NCI-H2171 treated with DMSO at 0.1 percent for 48 hours (cell line): ENCODE measurements at regions not wholly inside any gene's neighbourhood (a gene's known extent, or its start where the extent isn't known, plus 50 kb on each side); places are given as distances from the start of the nearest gene placed in this dataset.
"Not testable (repeated sequence)": the region's sequence is repeated elsewhere in the genome, so short reads cannot be mapped to it uniquely, and the experiment has no call there.

ENCODE experiments used
- DNase-seq: peaks from one replicate; lab custom pipeline; 2025; lab: John Stamatoyannopoulos, UW

DNA sequence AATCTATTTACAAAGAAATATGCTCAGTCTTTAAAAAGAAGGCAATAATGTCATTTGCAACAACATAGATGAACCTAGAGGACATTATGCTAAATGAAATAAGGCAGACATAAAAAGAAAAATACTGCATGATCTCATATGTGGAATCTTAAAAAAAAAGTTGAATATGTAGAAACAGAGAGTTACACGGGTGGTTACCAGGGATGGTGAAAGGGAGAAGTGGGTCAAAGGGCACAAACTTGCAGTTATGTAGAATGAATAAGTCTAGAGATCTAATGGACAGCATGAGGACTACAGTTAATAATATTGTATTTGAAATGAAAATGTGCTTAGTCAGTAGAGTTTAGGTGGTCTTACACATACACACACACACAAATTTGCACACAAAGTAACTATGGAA, 88.2 kb upstream of the CCDC71L start:
- DNase-seq = no peak

DNA sequence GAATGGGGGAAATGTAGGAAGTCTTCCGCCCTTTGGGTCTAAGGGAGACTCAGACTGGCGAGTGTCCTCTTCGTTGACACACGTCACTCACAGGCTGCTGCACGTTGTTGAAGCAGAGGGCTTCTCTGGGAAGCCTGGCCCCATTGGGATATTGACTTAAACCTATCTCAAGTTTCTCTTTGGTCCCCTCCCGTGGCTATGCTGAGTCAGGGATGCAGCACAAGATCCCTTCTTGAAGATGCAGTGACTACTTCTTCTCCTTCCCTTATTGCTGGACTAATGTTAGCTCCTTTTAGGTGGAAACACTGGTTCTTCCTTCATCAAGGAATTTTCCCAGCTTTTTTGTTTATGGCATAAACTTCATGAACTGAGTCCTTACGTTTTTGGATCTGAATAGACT, 89.8 kb upstream of the CCDC71L start:
- no peak for DNase-seq

DNA sequence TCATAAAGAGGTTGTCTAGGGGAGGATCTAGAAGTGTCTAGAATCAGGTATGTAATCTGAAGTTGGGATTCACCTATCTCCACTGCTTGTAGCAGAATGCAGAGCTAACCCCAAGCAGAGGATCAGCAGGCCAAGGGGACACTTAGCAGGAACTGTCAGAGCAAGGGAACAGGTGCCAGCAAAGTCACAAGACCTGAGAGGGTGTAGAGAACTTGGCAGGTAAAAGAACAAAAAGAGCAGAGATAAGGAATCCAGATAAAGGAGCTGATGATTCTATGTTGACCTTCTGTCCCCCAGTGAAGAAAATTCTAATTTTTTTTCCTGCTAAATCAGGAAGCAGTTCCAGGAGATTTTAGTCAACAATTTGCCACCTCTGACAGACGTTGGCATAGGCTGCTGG, 91.4 kb upstream of the CCDC71L start:
- no peak for DNase-seq

DNA sequence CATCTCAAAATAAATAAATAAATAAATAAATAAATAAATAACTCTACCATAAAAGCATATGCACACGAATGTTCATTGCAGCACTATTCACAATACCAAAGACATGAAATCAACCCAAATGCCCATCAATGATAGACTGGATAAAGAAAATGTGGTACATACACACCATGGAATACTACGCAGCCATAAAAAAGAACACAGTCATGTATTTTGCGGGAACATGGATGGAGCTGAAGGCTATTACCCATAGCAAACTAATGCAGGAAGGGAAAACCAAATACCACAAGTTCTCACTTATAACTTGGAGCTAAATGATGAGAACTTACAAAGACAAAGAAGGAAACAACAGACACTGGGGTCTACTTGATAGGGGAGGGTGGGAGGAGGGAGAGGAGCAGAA, 94.1 kb upstream of the CCDC71L start:
- DNase-seq = not testable (repeated sequence)

DNA sequence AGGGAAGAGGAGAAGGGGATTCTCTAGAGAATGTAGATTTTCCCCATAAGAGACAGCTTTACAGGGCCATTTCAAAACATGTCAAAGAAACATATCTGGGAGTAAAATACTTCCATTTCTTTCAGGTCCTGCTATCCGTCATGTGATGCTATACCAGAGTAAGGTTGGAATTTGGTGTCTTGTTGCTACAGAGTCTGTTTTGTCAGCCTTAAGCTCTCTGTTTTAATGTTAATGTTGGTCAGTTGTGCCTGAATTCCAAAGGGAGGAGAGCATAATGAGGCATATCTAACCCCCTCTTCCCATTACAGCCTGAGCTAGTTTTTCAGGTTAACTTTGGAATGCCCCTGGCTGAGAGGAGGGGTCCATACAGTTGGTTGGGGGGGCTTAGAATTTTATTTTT, 94.7 kb upstream of the CCDC71L start:
- DNase-seq = no peak

DNA sequence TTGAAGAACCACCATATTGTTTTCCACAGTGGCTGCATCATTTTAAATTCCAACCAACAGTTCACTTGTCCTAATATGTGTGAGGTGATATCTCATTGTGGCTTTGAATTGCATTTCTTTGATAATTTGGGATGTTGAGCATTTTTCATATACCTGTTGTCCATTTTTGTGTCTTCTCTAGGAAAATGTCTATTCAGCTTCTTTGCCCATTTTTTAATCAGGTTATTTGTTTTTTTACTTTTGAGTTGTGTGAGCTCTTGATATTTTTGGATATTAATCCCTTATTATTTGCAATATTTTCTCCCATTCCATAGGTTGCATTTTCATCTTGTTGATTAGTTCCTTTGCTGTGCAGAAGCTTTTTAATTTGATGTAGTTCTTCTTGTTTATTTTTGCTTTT, 95.1 kb upstream of the CCDC71L start:
- no peak for DNase-seq

DNA sequence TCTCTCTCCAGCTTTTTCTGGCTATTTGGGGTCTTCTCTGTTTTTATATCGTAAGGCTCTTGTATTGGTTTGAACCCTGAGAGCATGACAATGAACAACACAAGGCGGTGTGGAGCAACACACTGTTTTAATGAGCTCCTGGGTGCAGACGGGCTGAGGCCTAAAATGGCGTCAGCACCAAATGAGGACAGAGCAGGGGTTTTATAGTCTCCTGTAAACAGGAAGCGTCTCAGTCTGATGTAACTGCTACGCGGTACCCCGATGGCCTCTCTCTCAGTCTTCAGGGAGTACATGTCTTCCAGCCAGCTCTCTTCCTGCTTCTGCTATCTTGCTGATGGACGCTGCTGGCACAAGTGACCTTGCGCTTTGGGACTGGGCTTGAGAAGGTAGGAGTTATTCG, 95.9 kb upstream of the CCDC71L start:
- DNase-seq = no peak

DNA sequence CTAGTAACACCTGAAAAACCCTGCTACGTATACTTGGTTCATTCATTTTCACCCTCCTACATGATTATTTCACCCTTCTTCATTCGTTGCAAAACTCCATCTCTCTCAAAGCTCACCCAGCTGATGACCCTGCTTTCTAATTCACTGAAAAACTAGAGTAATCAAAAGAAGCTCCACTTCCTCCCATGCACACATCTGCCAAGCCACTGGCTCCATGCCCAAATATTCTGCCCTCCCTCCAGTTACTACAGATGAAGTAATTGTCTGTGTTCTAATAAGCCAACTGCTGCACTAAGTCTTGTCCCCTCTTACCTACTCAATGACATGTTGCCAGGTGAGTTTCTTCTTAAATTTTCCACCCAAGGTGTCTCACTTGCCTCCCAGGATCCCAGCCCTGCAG, 96.9 kb upstream of the CCDC71L start:
- DNase-seq = peak; percentile 57

DNA sequence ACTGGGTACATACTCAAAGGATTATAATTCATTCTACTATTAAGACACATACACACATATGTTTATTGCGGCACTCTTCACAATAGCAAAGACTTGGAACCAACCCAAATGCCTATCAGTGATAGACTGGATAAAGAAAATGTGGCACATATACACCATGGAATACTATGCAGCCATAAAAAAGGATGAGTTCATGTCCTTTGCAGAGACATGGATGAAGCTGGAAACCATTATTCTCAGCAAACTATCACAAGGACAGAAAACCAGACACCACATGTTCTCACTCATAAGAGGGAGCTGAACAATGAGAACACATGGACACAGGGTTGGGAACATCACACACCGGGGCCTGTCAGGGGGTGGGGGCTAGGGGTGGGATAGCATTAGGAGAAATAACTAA, 101.9 kb upstream of the CCDC71L start:
- not testable (repeated sequence) for DNase-seq

DNA sequence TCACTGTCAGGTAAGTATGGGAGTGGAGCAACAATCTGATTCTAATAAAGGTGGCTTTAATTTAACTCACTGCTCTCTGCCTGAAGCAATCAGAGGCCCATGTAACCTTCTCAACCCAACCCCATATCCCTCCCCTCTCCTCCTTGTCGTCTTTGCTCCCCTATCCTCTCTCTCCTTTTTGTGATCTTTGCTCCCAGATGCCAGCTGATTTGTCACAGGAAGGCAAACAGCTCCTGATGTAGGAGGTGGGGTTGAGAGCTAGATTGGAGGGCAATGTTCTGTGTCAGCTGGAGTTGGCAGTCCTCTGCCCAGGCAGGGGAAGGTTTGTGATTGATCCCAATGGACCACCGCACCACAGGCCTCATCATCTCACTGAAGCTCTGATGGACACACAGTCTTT, 101.4 kb upstream of the PIK3CG start:
- no peak for DNase-seq

DNA sequence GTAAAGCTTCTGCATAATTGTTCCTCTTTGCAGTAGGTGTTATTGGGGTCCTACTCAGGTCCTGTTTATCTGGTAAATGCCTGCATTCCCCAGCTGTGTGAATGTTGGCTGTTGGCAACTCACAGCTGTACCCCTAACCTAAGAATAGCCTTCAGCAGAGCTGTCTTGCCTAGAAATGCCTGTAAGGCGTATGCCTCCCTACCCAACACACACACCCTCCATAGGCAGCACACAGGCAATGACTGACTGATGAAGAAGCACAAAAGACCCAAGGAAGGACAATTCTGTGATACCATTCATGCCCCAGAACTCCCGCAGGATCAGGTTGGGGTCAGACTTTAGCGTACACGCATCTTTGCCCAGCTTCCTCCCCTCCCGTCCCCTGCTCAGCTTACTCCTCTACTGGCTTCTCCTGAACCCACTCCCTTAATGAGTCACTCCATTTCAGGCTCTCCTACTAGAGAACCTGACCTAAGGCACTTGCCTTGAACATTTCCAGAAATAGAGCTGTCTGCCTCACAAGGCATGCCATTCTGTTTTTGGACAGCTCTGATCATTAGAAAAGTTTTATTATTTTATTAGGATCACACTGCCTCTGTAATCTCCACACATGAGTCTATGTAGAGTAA, 99.2 kb upstream of the PIK3CG start:
- DNase-seq = no peak

DNA sequence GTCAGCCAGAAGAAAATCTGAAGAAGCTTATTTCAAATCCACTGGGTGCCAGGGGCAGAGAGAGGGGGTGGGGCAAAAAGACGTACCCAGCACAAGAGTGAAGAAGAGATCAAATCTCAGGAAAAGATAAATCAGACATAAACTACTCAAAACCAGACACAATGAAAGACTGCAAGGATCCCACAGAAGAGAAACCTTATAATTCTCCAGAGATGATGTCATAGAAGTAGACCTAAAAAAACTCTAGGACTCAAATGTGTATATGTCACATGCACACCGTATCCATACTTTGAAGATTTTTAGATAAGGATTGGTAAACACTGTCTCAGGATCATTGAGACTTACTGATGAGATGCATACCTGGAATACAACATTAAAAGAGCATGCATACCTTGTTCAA, 98.5 kb upstream of the PIK3CG start:
- DNase-seq = no peak

DNA sequence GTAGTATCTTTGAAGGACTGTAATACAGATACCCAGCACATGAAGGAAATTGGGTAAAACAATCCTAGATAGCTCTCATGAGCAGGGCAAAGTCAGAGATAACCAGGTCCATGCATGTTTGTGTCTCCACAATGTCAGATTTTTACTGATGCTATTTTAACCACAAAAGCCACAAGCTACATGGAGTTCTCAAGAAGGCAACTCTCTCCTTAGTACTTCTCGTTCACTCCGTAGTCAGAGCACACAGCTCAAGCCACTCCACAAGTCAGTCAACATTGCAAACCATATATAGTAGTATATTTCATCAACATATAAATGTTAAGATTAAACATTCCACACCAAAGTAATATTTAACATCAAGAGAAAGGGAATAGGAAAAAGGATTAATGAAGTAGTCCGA, 98.0 kb upstream of the PIK3CG start:
- DNase-seq = no peak

DNA sequence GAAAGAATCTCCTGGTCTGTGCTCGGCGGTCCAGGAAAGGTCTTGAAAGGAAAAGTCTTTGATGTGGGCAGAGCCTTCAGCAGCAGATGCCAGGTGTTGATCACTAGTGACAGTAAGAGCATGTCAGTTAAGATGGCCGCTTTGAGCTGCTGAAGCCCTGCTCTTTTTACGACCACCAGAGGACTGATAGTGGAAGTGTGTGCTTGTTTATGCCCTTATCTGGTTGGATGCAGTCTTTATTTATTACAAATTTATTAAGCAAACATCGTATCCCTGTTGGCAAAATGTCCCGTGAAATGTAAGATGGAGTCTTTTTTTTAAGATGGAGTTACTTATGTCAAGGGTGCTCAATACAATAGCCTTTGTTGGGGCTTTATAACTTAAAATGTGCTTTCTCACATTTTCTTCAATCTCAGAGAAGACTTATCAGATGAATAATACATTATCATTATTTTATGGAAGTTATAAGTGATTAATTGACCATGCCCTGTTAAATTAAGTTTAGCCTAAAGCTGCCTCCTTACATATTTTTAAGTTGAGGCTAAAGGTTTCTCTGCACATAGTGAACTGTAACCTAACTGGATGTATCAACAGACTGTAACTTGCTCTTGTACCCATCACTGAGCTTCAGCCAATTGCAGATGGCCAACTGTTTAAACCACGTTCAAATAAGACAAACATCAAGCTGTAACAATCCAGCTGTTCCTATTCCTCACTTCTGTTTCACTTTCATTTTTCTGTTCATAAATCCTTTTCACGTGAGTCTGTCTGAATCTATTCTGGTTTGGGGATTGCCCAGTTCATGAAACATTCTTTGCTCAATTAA, 97.4 kb upstream of the PIK3CG start:
- DNase-seq = no peak

DNA sequence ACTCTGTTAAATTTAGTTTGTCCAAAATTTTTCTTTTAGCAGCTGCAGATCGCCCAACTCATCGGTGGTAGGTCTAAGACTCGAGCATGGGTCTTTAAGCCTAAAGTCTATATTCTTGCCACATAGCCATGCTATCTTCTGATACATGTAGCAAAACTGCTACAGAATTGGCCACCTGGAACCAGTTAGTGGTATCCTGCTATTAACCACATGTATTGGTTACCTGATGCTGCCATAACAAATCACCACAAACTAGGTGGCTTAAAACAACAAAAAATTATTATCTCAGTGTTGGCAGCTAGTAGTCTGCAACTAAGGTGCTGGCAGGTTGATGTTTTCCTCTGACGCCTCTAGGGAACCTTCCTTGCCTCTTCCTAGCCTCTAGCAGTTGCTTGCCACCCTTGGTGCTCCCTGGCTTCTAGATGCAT, 96.7 kb upstream of the PIK3CG start:
- DNase-seq = no peak

DNA sequence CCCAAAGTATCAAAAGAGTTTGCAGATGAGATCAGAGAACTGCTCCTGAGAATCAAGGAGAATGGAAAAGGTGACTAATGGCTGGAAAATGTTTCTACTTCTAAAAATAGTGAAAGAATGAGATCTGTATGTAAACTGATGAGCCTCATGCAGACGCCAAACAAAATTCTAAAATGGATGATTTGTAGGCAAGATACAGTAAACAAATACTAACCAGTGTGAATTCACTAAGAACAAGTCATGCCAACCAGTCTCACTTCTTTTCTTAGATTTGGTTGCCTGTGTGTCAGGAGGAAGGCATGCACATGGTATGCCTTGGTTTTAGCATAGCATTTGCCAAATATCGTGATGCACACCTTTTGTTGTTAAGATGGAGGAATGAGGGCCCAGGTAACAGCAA, 94.9 kb upstream of the PIK3CG start:
- no peak for DNase-seq

DNA sequence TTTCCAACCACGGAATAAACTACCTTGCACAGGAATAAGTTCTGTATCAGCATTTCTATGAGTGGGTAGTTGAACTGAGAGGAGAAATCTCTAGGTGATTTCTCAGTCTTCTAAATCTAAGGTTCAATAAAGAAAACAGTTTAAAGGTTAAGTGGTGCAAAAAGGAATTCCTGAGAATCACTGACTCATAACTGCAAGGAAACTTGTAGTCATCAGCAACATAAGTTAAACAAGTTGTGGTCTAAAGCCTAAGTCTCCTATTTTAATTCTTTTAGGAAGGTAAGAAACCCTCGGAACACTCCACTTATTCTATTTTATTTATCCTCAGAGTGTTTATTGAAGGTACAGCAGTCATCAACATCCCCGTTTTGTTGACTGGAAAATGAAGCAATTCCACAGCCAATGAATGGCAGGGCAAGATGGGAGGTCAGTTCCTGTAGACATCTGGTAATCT, 92.4 kb upstream of the PIK3CG start:
- DNase-seq = no peak

DNA sequence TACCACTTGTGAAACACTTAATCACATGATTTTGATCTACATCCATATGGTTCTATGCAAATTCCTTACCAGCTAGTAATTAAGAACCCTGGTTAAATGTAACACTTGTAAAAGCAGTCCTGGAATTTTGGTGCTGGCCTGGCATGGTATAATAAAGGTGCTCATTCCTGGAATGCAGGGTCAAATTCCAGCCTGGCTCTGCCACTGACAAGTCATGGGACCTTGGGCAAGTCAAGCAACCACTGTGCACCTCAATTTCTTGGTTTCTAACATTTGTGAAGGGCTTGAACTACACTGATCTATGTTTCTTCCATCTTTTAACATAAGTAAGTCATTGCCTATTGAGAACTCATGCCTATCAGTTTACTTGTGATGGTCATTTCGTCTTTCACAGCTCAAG, 91.9 kb upstream of the PIK3CG start:
- no peak for DNase-seq

DNA sequence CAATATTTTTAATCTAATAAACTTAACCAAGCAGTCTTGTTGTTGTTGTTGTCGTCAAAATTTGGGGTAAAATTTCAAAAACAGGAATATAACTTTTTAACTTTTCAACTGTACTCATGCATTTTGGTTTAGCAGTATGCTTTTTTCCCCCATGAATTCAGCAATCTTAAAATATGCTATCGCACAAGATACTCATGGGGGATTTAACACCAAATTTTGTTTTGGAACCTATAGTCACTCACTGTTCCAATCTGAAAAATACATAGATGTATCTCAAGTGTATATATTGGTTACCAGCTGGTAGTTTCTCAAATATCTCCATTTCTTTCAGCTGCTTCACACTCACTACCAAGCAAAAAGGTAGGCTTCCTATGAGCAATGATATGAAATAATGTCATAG, 91.4 kb upstream of the PIK3CG start:
- no peak for DNase-seq

DNA sequence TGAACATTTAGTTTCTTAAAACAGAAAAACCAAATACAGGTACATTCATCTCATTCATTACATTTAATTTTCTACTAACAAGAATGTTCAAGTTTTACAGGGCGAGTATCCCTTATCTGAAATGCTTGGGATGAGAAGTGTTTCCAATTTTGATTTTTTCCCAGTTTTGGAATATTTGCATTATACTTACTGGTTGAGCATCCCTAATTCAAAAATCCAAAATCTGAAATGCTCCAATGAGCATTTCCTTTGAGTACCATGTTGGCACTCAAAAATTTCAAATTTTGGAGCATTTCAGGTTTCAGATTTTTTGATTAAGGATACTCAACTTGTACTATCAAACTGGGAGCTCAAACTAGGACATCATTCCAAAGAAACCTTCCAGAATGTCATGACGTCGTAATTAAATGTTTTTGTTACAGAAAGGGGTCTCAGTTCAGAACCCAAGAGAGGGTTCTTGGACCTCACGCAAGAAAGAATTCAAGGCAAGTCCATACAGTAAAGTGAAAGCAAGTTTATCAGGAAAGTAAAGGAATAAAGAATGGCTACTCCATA, 90.8 kb upstream of the PIK3CG start:
- DNase-seq = no peak

DNA sequence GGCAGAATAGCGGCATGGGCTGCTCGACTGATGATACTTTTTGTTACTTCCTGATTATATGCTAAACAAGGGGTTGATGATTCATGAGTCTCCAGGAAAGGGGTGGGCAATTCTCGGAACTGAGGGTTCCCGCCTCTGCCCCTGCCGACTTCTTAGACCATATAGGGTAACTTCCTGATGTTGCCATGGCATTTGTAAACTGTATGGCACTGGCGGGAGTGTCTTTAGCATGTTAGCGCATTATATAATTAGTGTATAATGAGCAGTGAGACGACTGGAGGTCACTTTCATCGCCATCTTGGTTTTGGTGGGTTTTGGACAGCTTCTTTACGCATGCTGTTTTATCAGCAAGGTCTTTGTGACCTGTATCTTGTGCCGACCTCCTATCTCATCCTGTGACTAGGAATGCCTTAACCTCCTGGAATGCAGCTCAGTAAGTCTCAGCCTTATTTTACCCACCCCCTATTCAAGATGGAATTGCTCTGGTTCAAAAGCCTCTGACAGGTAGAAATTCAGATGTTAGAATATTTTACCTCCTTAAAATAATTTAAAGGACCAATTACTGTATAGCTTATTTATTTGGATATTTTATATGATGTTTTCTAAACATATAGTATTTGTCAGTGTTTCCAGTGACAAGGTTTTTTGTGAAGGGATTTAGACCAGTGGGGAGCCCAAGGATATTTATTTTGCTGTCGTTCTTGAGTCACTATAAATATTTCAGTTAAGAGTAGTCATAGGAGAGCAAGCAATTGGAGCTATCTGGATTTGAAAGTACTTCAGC, 90.1 kb upstream of the PIK3CG start:
- DNase-seq = no peak

DNA sequence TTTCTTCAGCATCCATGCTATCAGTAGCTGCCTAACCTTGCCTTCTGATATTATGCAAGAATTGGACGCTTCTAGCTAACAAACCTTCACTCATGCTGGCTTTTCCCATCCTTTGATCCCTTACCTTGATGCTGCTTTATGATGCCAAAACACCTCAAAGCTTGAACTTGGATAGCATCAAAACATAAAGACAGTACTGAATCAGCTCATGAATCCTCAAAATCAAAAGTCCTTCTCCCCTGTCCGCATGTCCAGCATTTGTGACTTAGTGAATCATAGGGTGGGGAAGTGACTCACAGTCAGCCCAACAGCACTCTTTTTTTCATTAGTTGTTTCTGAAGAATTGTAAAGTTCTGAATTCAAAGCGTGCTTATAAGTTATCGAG, 89.5 kb upstream of the PIK3CG start:
- DNase-seq = no peak
